ENCODE measurements at regions not wholly inside any gene's neighbourhood (a gene's known extent, or its start where the extent isn't known, plus 50 kb on each side); places are given as distances from the start of the nearest gene placed in this dataset.

DNA sequence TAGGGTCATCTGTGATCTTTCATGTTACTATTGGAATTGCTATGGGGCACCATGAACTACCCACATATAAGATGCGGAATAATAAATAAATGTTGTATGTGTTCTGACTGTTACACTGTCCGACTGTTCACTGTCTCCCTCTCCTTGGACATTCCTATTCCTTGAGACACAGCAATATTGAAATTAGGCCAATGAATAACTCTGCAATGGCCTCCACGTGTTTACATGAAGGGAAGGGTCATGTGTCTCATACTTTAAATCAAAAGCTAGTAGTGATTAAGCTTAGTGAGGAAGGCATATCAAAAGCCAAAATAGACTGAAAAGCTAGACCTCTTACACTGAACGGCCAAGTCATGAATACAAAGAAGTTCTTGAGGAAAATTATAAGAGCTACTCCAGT lies 751.3 kb downstream of the SOCS6 start:
- TF ChIP-seq TAF1 (IDR thresholded peaks at IDR 0.05; ENCODE audit: low read depth, low read length): no peak
- TF ChIP-seq POLR2A (IDR thresholded peaks at IDR 0.05; ENCODE audit: low read depth, low read length): no peak
- TF ChIP-seq POLR2AphosphoS5 (IDR thresholded peaks at IDR 0.05; ENCODE audit: low read depth, low read length): no peak
- TF ChIP-seq SPI1 (IDR thresholded peaks at IDR 0.05; ENCODE audit: low read depth, low read length): no peak

Measured in GM12891 (cell line).